Transverse colon (tissue), 3 donors: ENCODE measurements at regions not wholly inside any gene's neighbourhood (a gene's known extent, or its start where the extent isn't known, plus 50 kb on each side); places are given as distances from the start of the nearest gene placed in this dataset.

Experiments
- EP300 ChIP-seq: sonication (generic); formaldehyde crosslinking; IDR thresholded peaks from one replicate; pipeline ENCODE4 v1.6.1; 2017; ENCODE audit warnings: antibody characterized with exemption, low read depth
- POLR2A ChIP-seq: fragments of 450-650 bp; IDR thresholded peaks from one replicate; pipeline ENCODE4 v1.6.1; 2016; ENCODE audit warnings: antibody characterized with exemption, mild to moderate bottlenecking, moderate library complexity
- TF ChIP-seq, protein P1 (sequence below), 5 experiments: fragments of 200-600 bp in 3 of 5; fragments of 450-650 bp in 2 of 5; sonication (generic) in 3 of 5; IDR thresholded peaks; 1 replicate in 2 of 5; 2 replicates in 3 of 5; pipeline ENCODE4 v1.5.1; 2016 to 2017; ENCODE audit warnings: antibody characterized with exemption in 5 of 5, inconsistent platforms in 3 of 5, mild to moderate bottlenecking in 2 of 5, moderate library complexity in 1 of 5

DNA sequence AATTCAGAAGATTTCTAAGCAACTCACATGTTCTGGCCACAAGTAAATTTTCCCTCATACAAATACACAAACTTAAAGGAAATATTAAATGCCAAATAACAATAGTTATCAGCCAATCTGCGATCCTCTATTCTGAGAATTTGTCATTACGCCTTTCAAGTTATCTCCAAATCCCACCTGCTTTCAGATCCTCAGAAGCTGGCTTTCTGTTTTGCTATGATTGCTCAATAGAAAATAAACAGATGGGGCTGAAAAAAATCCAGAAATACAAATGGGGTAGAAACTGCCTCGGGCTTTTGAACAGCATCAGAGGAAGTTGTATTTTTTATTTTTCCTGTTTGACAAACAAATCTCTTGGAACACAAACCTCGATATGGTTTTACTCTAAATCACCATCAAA, 74.0 kb upstream of the CNTN4 start:
- TF ChIP-seq, protein P1, sequence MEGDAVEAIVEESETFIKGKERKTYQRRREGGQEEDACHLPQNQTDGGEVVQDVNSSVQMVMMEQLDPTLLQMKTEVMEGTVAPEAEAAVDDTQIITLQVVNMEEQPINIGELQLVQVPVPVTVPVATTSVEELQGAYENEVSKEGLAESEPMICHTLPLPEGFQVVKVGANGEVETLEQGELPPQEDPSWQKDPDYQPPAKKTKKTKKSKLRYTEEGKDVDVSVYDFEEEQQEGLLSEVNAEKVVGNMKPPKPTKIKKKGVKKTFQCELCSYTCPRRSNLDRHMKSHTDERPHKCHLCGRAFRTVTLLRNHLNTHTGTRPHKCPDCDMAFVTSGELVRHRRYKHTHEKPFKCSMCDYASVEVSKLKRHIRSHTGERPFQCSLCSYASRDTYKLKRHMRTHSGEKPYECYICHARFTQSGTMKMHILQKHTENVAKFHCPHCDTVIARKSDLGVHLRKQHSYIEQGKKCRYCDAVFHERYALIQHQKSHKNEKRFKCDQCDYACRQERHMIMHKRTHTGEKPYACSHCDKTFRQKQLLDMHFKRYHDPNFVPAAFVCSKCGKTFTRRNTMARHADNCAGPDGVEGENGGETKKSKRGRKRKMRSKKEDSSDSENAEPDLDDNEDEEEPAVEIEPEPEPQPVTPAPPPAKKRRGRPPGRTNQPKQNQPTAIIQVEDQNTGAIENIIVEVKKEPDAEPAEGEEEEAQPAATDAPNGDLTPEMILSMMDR (IDR thresholded peaks at IDR 0.05), result no peak
- TF ChIP-seq EP300 (no peak), POLR2A (no peak)
